ENCODE measurements at regions not wholly inside any gene's neighbourhood (a gene's known extent, or its start where the extent isn't known, plus 50 kb on each side); places are given as distances from the start of the nearest gene placed in this dataset.

- DNase-seq: no peak
These were observed 90.0 kb downstream of the FGF18 start for GRCh38 chr5:171509467-171509866.

DNA sequence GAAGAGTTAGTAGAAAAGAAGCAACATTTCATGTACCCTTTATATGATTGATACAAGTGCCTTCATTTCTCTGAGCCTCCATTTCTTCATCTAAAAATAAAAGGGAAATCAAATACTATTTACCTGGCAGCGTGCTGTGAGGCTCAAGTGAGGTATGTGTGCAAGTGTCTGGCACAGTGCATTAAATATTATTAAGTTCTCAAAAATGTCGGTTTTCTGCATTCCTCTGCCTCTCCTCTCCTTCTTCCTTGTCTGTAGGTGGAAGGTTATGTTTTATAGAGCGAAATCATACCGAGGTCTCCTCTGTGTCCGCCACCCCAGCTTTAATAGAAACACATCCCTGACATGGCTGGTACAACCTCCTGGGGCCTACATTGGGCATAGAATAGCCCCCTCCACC lies 93.0 kb downstream of the FGF18 start:
- no peak for DNase-seq

DNA sequence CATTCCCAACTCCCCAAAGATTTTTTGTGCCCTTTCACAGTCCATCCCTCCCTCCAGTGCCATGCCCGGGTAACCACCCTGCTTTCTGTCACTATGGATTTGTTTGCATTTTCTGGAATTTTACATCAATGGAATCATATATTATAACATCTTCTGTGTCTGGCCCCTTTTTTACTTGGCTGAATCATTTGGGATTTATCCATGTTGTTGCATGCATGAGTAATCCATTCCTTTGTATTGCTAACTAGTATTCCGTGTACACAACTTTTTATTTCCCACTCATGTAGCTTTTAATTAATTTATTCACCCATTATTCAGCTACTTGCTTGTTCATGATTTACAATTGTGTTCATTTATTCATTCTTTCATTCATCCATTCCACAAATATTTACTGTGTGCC lies 94.1 kb downstream of the FGF18 start:
- DNase-seq: no peak

DNA sequence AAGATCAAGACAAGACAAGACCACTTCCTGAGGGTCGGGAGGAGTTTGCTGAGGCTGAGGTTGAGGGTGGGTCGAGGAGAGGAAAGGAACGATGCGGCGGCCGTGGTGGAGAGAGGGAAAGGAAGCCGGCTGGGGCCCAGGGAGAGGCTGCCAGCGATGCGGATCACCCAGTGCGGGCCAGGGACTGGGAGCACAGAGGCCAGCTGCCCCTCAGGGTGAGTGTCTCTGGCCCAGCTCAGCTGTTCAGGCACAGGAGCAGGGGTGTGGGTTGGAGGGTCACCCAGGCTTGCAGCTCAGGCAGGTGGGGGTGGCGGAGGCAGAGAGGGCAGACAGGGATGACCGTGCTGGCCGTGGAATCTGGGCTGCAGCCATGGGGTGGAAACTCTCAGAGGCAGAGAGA lies 99.5 kb downstream of the FGF18 start:
- no peak for DNase-seq

DNA sequence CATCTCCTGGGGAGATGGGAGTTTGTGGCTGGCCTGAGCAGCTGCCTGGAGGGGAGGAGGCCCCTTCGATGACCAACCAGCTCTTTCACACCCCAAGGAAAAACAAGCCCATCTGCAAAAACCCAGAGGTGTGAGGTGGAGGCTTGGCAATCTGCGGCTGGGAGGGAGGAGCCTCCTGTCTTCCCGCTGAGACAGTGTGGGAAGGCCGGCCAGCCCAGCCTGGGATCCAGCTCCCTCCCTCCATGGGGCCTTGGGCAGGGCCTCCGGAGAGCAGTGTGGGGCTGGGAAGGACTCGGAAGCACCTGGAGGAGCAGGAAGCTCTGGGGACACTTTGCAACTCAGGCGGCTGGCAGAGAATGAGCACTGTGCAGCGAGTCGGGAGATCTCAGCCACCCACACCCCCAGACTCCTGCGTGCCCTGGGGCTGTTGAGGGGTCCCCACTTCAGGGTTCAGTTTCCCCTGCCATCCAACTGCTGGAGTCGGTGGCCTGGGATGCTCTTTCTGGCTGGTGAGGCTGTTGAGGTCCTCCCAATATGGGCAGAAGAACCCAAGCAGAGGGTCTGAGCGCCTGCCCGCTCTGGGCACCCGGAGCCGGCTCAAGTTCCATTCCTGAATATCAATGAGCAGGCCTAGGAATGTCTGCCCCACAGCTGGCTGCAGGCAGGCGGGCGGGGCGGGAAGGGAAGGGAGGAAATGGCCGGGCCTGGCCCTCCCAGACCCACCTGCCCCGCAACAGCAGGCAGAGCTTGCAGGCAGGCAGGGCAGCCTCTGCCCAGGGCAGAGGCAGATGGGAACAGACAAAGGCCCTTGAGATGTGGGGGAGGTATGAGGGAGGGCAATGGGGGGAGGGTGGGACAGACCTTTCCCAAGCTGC lies 101.1 kb downstream of the FGF18 start:
- DNase-seq: peak; percentile 64

DNA sequence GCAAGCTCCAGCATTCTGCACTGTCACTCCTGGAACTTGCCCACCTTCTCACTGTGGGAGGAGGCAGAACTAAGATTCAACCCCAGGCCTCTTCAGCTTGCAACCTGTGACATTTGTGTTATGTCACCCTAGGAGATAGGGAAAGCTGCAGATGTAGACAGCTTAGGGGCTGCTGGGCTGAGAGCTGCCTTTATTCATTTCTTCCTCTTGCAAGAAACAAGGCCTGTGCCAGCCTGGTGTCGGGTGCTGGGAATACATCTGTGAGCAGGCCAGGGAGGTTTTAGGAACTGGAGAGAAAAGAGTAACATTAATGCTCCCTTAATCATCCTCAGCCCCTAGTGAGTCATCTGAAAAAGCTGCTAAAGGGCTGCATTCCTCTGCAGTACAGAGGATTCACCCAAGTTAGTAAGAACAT lies 101.8 kb downstream of the FGF18 start:
- no peak for DNase-seq

DNA sequence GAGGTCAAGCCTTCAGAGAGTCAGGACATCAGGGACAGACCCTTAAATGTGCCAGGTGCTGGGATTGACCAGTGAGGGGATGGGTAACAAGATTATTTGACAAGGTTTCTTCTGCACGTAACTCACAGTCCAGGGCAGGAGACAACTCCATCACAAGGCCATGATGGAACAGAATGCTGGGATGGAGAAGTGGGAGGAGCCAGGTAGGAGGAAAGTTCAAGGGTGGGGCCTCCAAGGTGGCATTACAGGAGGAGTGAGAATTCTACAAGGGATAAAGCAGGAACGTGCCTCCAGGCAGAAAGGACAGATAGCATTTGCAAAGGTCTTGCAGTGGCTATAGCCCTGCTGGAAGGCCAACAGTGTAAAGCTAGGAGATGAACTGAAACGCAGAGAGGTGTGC lies 102.2 kb downstream of the FGF18 start:
- DNase-seq: no peak

DNA sequence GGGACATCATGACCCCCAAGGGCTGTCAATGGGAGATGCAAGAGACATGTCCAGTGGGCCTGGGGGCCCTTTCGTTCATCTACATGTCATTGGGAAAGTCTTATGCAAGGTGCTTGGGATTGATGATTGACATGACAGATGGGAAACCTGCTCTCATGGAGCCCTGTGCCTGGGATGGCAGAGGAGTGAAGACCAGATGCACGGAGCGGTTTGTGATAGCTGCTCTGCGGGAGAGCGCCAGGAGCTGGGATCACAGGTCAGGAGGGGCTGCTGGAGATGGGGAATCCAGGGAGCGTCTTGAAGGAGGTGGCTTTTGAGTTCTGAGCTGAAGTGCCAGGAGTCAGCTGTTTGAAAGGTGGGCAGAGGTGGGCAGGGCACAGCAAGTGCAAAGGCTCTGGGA lies 104.3 kb downstream of the FGF18 start:
- DNase-seq: no peak

GRCh38 chr5:171524466-171524865 lies 105.0 kb downstream of the FGF18 start:
- DNase-seq: peak; percentile 85

- peak; percentile 57 for DNase-seq
These were observed 105.6 kb downstream of the FGF18 start for GRCh38 chr5:171525085-171525484.

- no peak for DNase-seq
These were observed 108.6 kb downstream of the FGF18 start for GRCh38 chr5:171528036-171528435.

- DNase-seq: peak; percentile 25
These were observed 109.6 kb downstream of the FGF18 start for GRCh38 chr5:171528865-171529614.

GRCh38 chr5:171531638-171532037 lies 112.2 kb downstream of the FGF18 start:
- peak; percentile 14 for DNase-seq

DNA sequence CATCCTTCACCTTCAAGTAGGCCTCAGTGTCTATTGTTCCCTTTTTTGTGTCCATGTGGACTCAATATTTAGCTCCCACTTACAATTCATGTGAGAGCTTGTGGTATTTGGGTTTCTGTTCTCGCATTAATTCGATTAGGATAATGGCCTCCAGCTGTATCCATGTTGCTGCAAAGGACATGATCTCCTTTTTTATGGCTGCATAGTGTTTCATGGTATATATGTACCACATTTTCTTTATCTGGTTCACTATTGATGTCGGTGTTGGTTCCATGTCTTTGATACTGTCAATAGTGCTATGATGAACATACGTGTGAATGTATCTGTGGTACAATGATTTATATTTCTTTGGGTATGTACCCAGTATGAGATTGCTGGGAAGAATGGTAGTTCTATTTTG lies 113.7 kb downstream of the FGF18 start:
- DNase-seq: no peak

DNA sequence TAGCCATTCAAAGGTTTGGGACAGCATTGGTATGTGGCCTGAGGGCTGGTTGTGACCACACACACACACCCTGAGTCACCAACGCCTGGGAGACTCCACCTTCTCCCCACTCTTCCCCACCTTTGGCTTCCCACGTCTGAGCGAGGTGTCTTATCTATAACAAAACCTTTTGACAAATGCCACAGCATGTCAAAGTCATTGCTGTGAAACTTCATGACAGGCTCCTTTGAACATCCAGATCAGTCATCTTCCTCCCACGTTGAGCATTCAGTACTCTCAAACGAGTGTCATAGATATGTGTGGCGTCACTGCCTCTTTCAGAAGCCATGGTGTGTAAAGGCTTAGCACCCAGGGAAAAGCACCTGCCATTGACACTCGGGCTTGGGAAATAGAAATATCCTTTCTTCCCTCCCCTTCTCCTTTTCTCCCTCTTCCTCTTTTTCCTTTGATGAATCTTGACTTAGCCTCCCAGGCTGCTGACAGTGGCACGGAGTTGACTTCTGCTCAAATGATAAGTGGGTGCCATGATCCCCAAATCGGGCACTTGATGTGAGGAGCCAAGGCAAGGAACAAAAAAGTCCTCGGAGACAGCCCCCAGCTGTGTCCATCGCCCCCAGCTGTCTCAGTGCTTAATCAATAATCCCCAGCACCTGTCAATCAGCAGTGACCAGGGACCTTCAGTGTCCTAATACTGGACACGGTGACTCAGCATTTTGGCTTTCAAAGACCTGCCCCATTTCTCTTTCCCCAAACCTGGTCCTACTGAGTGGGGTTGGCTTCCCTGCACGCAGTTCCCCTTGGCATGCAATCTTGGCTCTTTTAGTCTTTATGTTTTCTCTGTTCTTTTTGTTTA lies 114.8 kb downstream of the FGF18 start:
- peak; percentile 6 for DNase-seq

DNA sequence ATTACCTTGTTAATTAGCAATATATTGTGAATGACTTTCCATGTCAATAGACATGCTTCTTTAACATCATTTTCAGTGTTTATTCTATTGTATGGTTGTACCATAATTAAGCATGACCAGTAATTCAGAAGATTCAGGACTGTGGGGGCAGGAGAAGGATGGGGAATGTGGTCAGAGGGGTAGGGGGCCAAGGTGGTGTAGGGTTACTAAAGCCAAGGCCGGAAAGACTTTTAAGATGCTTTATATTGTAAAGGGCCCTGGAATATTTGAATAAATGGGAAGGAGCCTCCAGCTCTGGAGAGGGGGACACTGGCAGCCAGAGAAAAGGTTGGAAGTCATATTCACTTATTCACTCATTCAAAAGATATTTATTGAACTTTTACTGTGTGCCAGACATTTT lies 115.7 kb downstream of the FGF18 start:
- DNase-seq: no peak

GRCh38 chr5:171537070-171537849 lies 117.8 kb downstream of the FGF18 start:
- no peak for DNase-seq

- DNase-seq: no peak
These were observed 118.6 kb downstream of the FGF18 start for GRCh38 chr5:171537923-171538537.

DNA sequence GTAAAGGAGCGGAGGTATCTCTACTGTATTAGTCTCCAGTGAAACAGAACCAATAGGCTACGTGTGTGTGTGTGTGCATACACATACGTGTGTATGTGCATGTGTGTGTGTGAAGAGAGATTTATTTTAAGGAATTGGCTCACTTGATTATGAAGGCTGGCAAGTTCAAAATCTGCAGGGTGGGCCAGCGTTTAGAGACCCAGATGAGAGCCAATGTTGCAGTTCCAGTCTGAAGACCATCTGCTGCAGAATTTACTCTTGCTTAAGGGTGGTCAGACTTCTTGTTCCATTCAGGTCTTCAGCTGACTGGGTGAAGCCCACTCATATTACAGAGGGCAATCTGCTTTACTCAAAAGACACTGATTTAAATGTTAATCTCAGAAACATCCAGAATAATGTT lies 119.2 kb downstream of the FGF18 start:
- DNase-seq: no peak

GRCh38 chr5:171540865-171541264 lies 121.4 kb downstream of the FGF18 start:
- no peak for DNase-seq

- DNase-seq: no peak
These were observed 121.9 kb downstream of the FGF18 start for GRCh38 chr5:171541341-171541776.

Data from femur (tissue), 1 donor.